ENCODE measurements at regions not wholly inside any gene's neighbourhood (a gene's known extent, or its start where the extent isn't known, plus 50 kb on each side); places are given as distances from the start of the nearest gene placed in this dataset.

DNA sequence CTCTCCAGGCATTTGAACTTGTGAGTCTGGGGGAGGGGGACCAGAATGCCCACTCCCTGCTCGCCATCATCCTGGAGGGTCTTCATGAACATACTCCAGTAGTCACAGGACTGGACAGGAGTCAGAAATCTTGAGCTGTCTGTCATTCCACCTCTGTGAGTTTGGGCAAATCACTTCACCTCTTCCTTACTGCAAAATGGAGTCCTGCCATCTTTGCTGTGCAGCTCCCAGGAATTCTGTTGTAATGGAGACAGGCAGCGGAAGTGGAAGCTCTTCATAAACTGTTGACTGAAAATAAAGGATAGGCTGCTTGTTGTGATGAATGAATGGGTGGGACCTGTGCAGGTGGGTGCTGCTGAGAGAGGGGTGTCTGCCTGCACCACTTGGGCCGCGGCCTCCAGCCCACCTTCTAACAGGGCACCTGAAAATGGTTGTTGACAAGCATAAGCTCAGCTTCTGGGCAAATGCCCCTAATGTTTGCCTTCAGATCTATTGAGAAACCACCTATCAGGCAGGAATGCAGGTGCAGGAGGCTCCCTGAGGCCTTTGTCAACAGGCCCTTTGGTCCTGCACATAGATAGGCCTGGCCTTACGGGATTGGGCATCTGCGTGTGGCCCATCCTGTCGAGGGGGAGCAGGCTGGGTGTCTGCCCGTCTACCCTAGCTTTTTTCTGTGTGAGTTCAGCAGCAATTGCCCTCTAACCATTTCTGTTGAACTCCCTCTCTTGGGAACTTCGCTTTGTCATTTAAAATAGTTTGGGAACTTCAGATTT is 321.0 kb downstream of the RPS6KC1 start:
- DNase-seq (ENCODE audit: extremely low read depth, low read depth): no peak
- TF ChIP-seq, protein P1, sequence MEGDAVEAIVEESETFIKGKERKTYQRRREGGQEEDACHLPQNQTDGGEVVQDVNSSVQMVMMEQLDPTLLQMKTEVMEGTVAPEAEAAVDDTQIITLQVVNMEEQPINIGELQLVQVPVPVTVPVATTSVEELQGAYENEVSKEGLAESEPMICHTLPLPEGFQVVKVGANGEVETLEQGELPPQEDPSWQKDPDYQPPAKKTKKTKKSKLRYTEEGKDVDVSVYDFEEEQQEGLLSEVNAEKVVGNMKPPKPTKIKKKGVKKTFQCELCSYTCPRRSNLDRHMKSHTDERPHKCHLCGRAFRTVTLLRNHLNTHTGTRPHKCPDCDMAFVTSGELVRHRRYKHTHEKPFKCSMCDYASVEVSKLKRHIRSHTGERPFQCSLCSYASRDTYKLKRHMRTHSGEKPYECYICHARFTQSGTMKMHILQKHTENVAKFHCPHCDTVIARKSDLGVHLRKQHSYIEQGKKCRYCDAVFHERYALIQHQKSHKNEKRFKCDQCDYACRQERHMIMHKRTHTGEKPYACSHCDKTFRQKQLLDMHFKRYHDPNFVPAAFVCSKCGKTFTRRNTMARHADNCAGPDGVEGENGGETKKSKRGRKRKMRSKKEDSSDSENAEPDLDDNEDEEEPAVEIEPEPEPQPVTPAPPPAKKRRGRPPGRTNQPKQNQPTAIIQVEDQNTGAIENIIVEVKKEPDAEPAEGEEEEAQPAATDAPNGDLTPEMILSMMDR (IDR thresholded peaks at IDR 0.05; ENCODE audit: low read depth, low read length): no peak

DNA sequence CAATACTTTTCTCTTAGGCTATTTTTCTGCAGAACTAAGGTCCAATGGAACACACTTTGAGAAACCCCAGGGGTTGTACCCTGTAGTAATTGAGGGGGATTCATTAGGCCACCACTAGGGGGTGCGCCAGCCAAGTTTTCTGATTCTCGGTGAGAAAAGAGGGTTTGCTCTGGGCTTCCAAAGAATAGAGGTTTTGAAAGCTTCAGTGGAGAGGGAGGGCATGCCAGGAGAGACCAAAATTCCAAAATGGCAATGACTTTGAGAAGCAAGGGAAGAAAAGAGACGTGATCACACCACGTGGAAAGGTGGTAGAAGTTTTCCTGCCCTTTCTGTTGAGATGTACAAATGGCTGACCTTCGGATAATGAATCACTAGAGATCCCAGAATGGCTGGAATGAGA is 323.3 kb downstream of the RPS6KC1 start:
- no peak for DNase-seq (ENCODE audit: extremely low read depth, low read depth)
- TF ChIP-seq, protein P1 (IDR thresholded peaks at IDR 0.05; ENCODE audit: low read depth, low read length): peak; percentile 78

DNA sequence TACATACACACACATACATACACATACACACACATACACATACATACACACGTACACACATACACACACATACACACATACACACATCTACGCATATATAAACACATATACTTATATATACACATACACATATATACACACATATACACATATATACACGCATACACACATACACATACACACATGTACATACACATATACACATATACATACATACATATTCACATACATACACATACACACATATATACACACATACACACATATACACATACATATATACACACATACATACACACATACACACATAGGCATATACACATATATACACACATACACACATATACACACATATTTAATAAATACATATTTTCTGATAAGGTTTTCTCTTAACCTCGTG is 324.0 kb downstream of the RPS6KC1 start:
- no peak for DNase-seq (ENCODE audit: extremely low read depth, low read depth)
- TF ChIP-seq, protein P1 (IDR thresholded peaks at IDR 0.05; ENCODE audit: low read depth, low read length): no peak

DNA sequence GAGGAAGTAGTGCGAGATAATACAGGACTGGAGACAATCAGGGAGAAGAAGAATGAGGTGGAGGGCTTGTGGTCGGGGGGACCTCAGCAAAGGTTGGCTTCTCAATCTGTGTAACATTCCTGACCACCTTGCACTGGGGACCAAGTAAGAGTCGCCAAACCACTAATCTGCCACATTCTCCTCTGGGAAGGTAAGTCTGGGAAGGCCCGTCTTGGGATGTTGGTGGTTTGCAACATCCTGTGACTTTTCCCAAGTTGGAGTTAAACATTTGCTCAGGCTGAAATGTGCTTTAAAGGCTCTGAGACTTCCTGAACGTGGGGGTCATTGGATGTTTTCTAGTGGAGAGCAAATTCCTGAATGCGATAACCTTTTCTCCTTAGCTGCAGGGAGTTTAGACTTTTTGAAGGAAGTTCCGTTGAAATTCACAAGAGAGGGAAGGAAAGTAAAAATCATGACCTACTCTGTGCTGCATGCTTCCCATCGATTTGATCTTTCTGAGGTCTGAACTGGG is 325.9 kb downstream of the RPS6KC1 start:
- TF ChIP-seq, protein P1 (IDR thresholded peaks at IDR 0.05; ENCODE audit: low read depth, low read length): no peak
- DNase-seq (ENCODE audit: extremely low read depth, low read depth): no peak

DNA sequence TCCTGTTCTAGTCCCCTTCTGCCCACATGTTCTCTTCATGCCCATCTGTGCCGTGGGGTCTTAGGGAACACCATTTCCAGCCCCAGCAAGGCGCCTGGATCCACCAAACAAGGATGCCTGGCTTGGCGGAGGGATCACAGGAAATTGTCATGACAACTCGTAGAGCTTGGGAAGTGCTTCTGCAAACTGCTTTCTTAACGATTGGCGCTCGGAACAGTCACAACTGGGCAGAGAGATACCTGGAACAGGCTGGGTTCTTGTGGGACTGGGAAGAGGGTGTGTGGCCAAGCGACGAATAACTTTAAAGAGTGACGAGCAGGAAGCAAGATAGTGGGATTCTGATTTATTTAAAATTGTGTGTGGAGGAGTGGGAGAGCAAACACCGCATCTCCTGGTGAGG is 329.8 kb downstream of the RPS6KC1 start:
- DNase-seq (ENCODE audit: extremely low read depth, low read depth): no peak
- TF ChIP-seq, protein P1 (IDR thresholded peaks at IDR 0.05; ENCODE audit: low read depth, low read length): no peak

DNA sequence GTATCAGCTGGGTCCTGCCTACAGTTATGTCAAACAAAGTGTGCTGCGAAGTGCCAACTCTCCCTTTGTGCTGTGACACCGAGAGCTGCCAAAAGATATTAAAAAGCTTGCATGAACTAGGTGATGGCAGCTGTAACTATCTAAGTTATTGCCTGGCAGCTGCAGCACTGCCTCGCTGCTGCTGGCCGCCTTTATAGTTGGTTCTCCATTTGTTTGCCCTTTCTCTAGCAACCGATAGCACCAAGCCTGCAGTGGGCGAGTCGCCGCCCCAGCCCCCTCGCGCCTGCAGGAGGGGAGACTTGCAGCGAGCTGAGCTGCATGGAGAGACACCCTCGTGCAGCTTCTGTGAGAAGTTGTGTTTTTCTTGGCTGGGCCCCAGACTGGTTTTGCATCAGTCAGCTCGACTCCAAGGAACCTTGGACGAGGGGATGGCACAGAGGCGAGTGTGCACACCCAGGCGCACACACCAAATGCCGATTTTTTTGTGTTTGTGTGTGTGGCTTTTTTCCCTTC is 330.6 kb downstream of the RPS6KC1 start:
- TF ChIP-seq, protein P1 (IDR thresholded peaks at IDR 0.05; ENCODE audit: low read depth, low read length): no peak
- no peak for DNase-seq (ENCODE audit: extremely low read depth, low read depth)

DNA sequence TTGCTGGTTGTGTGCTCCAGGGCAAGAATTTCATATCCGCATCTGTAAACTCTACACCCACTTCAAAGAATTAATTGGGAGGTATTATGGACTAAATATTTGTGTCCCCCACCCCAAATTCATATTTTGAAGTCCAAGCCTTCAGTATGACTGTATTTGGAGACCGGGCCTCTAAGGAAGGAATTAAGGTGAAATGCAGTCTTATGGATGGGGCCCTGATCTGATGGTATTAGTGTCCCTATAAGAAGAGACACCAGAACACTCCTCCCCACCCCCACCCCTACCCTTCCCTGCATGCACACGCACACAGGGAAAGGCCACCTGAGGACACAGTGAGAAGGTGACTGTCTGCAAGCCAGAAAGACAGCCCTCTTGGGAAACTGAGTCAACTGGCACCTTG is 332.4 kb downstream of the RPS6KC1 start:
- TF ChIP-seq, protein P1 (IDR thresholded peaks at IDR 0.05; ENCODE audit: low read depth, low read length): no peak
- DNase-seq (ENCODE audit: extremely low read depth, low read depth): no peak

Data from AG09319 (cell line).